ENCODE measurements at regions not wholly inside any gene's neighbourhood (a gene's known extent, or its start where the extent isn't known, plus 50 kb on each side); places are given as distances from the start of the nearest gene placed in this dataset.
"Not testable (repeated sequence)": the region's sequence is repeated elsewhere in the genome, so short reads cannot be mapped to it uniquely, and the experiment has no call there.

- no peak for DNase-seq
These were observed 577.5 kb downstream of the DIPK2A start for GRCh38 chr3:144549166-144549565.

- no peak for DNase-seq
These were observed 580.9 kb downstream of the DIPK2A start for GRCh38 chr3:144552346-144553057.

- no peak for DNase-seq
These were observed 581.7 kb downstream of the DIPK2A start for GRCh38 chr3:144553301-144553700.

GRCh38 chr3:144554889-144555288 lies 583.3 kb downstream of the DIPK2A start:
- no peak for DNase-seq

GRCh38 chr3:144556392-144556791 lies 584.8 kb downstream of the DIPK2A start:
- no peak for DNase-seq

GRCh38 chr3:144557515-144557914 lies 585.9 kb downstream of the DIPK2A start:
- no peak for DNase-seq

GRCh38 chr3:144564011-144564410 lies 592.4 kb downstream of the DIPK2A start:
- DNase-seq = no peak

GRCh38 chr3:144566320-144566719 lies 594.7 kb downstream of the DIPK2A start:
- DNase-seq = no peak

- no peak for DNase-seq
These were observed 598.0 kb downstream of the DIPK2A start for GRCh38 chr3:144569651-144570050.

- no peak for DNase-seq
These were observed 612.2 kb downstream of the DIPK2A start for GRCh38 chr3:144583871-144584270.

- no peak for DNase-seq
These were observed 613.8 kb downstream of the DIPK2A start for GRCh38 chr3:144585408-144585807.

- DNase-seq = no peak
These were observed 614.3 kb downstream of the DIPK2A start for GRCh38 chr3:144585953-144586352.

- DNase-seq = no peak
These were observed 614.8 kb downstream of the DIPK2A start for GRCh38 chr3:144586382-144586781.

- no peak for DNase-seq
These were observed 619.2 kb downstream of the DIPK2A start for GRCh38 chr3:144590854-144591253.

- DNase-seq = no peak
These were observed 622.3 kb downstream of the DIPK2A start for GRCh38 chr3:144593881-144594280.

- not testable (repeated sequence) for DNase-seq
These were observed 648.6 kb downstream of the DIPK2A start for GRCh38 chr3:144620236-144620635.

GRCh38 chr3:144622845-144623244 lies 651.2 kb downstream of the DIPK2A start:
- no peak for DNase-seq

- no peak for DNase-seq
These were observed 653.0 kb downstream of the DIPK2A start for GRCh38 chr3:144624656-144625055.

GRCh38 chr3:144626835-144627234 lies 655.2 kb downstream of the DIPK2A start:
- no peak for DNase-seq

- no peak for DNase-seq
These were observed 657.8 kb downstream of the DIPK2A start for GRCh38 chr3:144629381-144629780.

- no peak for DNase-seq
These were observed 665.2 kb downstream of the DIPK2A start for GRCh38 chr3:144636833-144637232.

- DNase-seq = no peak
These were observed 666.4 kb downstream of the DIPK2A start for GRCh38 chr3:144638009-144638408.

GRCh38 chr3:144643771-144644198 lies 672.2 kb downstream of the DIPK2A start:
- DNase-seq = no peak

- no peak for DNase-seq
These were observed 673.7 kb downstream of the DIPK2A start for GRCh38 chr3:144645300-144645699.

GRCh38 chr3:144650380-144650779 lies 678.8 kb downstream of the DIPK2A start:
- DNase-seq = no peak

Data from CD4-positive, alpha-beta T cell treated with Interleukin-21 for 1 hour (primary cell).